C4-2B (cell line): ENCODE measurements at regions not wholly inside any gene's neighbourhood (a gene's known extent, or its start where the extent isn't known, plus 50 kb on each side); places are given as distances from the start of the nearest gene placed in this dataset.
"Not testable (repeated sequence)": the region's sequence is repeated elsewhere in the genome, so short reads cannot be mapped to it uniquely, and the experiment has no call there.

ENCODE experiments used
- H3K27ac ChIP-seq: fragments of 450-650 bp; 2 replicates; pipeline ENCODE4 v1.5.1; 2017
- CTCF ChIP-seq: fragments of 450-650 bp; conservative IDR thresholded peaks from 2 replicates; pipeline ENCODE4 v1.5.1; 2017; ENCODE audit warnings: mild to moderate bottlenecking
- ZFX ChIP-seq: fragments of 450-650 bp; IDR thresholded peaks from 2 replicates; pipeline ENCODE4 v1.6.1; 2017

DNA sequence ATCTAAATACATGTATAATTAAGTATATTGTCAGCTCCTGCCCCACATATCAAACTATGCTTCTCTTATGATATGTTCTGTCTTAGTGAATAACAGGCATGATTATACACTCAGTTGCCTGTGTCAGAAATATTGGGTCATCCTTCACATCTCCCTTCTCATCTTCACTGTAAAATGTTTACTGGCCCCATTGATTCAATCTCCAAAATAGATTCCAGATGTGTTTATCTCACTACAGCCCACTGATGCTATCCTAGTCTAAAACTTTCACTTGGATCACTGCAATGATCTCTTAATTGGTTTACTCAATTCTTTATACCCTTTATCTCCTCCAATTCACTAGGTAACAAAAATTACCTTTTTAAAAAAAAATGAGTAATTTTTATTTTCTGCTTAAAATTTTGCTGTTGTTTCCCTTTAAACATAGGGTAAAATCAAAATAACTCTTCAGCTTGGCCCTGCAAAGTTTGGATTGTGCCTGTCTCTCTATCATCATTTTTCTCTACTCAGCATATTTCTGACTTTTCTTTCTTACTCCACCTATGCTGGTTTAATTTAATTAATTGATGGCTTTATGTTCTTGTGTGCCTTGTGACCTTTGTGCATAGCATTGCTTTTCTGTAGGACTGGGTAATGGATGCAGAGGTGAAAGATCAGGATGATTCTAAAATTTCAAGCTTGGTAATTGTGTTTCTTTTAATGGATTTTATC is 233.9 kb upstream of the FOXP2 start:
- TF ChIP-seq CTCF (no peak), ZFX (no peak)
- H3K27ac ChIP-seq = no peak overlapping the region

DNA sequence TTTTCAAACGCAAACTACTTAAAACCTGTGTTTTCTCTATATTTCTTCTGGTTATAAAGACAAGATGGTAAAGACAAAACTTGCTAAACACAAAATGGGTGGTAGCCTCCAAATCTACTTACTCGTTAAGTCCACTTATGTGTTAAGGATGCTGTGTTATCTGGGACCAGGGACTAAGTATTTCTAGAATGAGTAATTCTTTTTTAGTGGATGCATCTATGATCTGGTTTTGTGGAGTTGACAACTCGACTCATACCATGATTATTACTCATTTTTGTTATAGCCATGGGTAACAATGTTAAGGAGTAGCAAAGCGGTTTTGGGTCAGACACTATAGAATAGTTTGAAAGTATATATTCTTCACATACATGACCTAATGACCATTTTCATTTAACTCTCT is 239.5 kb upstream of the FOXP2 start:
- H3K27ac ChIP-seq = no peak overlapping the region
- TF ChIP-seq CTCF (no peak), ZFX (no peak)

- TF ChIP-seq CTCF (no peak), ZFX (no peak)
- no peak overlapping the region for H3K27ac ChIP-seq
Observed at GRCh38 chr7:114173170-114173890, 241.3 kb upstream of the FOXP2 start.

DNA sequence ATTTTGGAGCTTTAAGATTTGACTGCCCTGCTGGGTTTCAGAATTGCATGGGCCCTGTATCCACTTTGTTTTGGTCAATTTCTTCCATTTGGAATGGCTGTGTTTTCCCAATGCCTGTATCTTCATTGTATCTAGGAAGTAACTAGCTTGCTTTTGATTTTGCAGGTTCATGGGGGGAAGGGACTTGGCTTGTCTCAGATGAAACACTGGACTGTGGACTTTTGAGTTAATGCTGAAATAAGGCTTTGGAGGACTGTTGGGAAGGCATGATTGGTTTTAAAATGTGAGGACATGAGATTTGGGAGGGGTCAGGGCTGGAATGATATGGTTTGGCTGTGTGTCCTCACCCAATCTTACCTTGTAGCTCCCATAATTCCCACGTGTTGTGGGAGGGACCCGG is 245.2 kb upstream of the FOXP2 start:
- not testable (repeated sequence) for H3K27ac ChIP-seq

- no peak for TF ChIP-seq CTCF
- no peak for TF ChIP-seq ZFX
- no peak overlapping the region for H3K27ac ChIP-seq
Observed at GRCh38 chr7:114160925-114161324, 242.1 kb upstream of the PPP1R3A start.

GRCh38 chr7:114158854-114159253 is 240.0 kb upstream of the PPP1R3A start:
- no peak for TF ChIP-seq ZFX
- TF ChIP-seq CTCF = no peak
- H3K27ac ChIP-seq = no peak overlapping the region

GRCh38 chr7:114158275-114158674 is 239.5 kb upstream of the PPP1R3A start:
- no peak for TF ChIP-seq CTCF
- TF ChIP-seq ZFX = no peak
- H3K27ac ChIP-seq = no peak overlapping the region

GRCh38 chr7:114156178-114156577 is 237.4 kb upstream of the PPP1R3A start:
- H3K27ac ChIP-seq = no peak overlapping the region
- TF ChIP-seq CTCF (no peak), ZFX (no peak)
